Endothelial cell of umbilical vein (primary cell): ENCODE measurements at regions not wholly inside any gene's neighbourhood (a gene's known extent, or its start where the extent isn't known, plus 50 kb on each side); places are given as distances from the start of the nearest gene placed in this dataset.

Experiments used
- BruUV-seq: library from RNA; stranded (reverse); fragments of 400-500 nt; replicated peaks from 2 replicates; lab custom pipeline; 2021; lab: Mats Ljungman, UMichigan
- CTCF ChIA-PET: fragments of 300-600, 350-600 bp; sonication (Branson Sonifier 250); formaldehyde crosslinking; loops from one replicate; lab custom pipeline; 2021; ENCODE audit warnings: antibody characterized with exemption, inconsistent platforms; lab: Charles Lee
- POLR2A ChIA-PET: fragments of 300-600, 350-600 bp; sonication (Branson Sonifier 250); formaldehyde crosslinking; loops from one replicate; lab custom pipeline; 2021; ENCODE audit warnings: antibody characterized with exemption, inconsistent platforms; lab: Charles Lee
- DNase-seq: peaks from one replicate; pipeline ENCODE4 v3.0.0-alpha.2; 2011; ENCODE audit warnings: low read depth, low spot score
- FAIRE-seq: peaks from 2 replicates; lab custom pipeline; 2011; peaks lifted over from hg19 to GRCh38; lab: Jason Lieb, UNC
- H2AFZ ChIP-seq: 2 replicates; pipeline ENCODE4 v1.6.0; 2012; ENCODE audit warnings: low read depth, low read length, control low read depth, inconsistent platforms
- H3K27ac ChIP-seq: 2 replicates; pipeline ENCODE4 v1.5.1; 2011; ENCODE audit warnings: low read depth, mild to moderate bottlenecking, control low read depth, low read length, moderate library complexity; ENCODE audit not compliant: insufficient read depth
- H3K27me3 ChIP-seq, 2 experiments: 2 replicates each; pipeline versions ENCODE4 v1.6.0 to v1.6.1; 2011; ENCODE audit warnings: low read length in 2 of 2, mixed read lengths in 1 of 2; ENCODE audit not compliant: control insufficient read depth in 2 of 2, insufficient read depth in 2 of 2
- H3K36me3 ChIP-seq, 2 experiments: 2 replicates in 1 of 2; 3 replicates in 1 of 2; pipeline ENCODE4 v1.5.1; 2011; ENCODE audit warnings: low read length in 2 of 2, mild to moderate bottlenecking in 1 of 2, moderate library complexity in 1 of 2; ENCODE audit not compliant: control insufficient read depth in 2 of 2, insufficient read depth in 2 of 2; ENCODE audit errors: extremely low read depth in 1 of 2
- H3K4me1 ChIP-seq: 3 replicates; pipeline ENCODE4 v1.5.1; 2011; ENCODE audit warnings: mild to moderate bottlenecking, low read length; ENCODE audit not compliant: control insufficient read depth, insufficient read depth; ENCODE audit errors: extremely low read depth
- H3K4me2 ChIP-seq: 2 replicates; pipeline ENCODE4 v1.6.1; 2011; ENCODE audit warnings: low read length, control low read depth, mixed read lengths; ENCODE audit not compliant: insufficient read depth
- H3K4me3 ChIP-seq, 3 experiments: fragments of 200-600 bp in 1 of 3; sonication (generic), shearing (Covaris generic) in 1 of 3; replicated peaks in 1 of 3; 2 replicates each; pipeline ENCODE4 v1.5.1; 2011 to 2016; ENCODE audit warnings: control low read depth in 3 of 3, low read length in 3 of 3, mild to moderate bottlenecking in 2 of 3, inconsistent platforms in 1 of 3, low read depth in 1 of 3, moderate library complexity in 1 of 3; ENCODE audit not compliant: insufficient read depth in 1 of 3
- H3K79me2 ChIP-seq: 2 replicates; pipeline ENCODE4 v1.6.0; 2012; ENCODE audit warnings: low read length, inconsistent platforms; ENCODE audit not compliant: control insufficient read depth, insufficient read depth
- H3K9ac ChIP-seq: replicated peaks from 2 replicates; pipeline ENCODE3; 2011; ENCODE audit warnings: low read length, control low read depth; ENCODE audit not compliant: insufficient read depth; ENCODE audit errors: extremely low read depth
- H3K9me1 ChIP-seq: replicated peaks from 3 replicates; pipeline ENCODE4 v1.6.0; 2011; ENCODE audit warnings: mild to moderate bottlenecking, low read length; ENCODE audit not compliant: control insufficient read depth, insufficient read depth; ENCODE audit errors: extremely low read depth
- H3K9me3 ChIP-seq: replicated peaks from 2 replicates; pipeline ENCODE4 v1.5.1; 2012; ENCODE audit warnings: low read length, inconsistent platforms; ENCODE audit not compliant: control insufficient read depth, insufficient read depth
- H4K20me1 ChIP-seq: replicated peaks from 2 replicates; pipeline ENCODE3; 2011; ENCODE audit warnings: mild to moderate bottlenecking, low read length; ENCODE audit not compliant: control insufficient read depth, insufficient read depth; ENCODE audit errors: extremely low read depth
- CTCF ChIP-seq, 2 donors: IDR thresholded peaks; 1 replicate in 1 of 2; 2 replicates in 1 of 2; pipeline ENCODE4 v1.5.1; 2011; ENCODE audit warnings: low read length in 2 of 2, mild to moderate bottlenecking in 2 of 2, moderate library complexity in 2 of 2, control low read depth in 1 of 2, inconsistent platforms in 1 of 2, low read depth in 1 of 2; ENCODE audit not compliant: insufficient read depth in 1 of 2; ENCODE audit errors: extremely low read depth in 1 of 2
- EZH2 ChIP-seq: IDR thresholded peaks from 2 replicates; pipeline ENCODE4 v1.6.1; 2012; ENCODE audit warnings: borderline replicate concordance, low read depth, mild to moderate bottlenecking, moderate library complexity, low read length, inconsistent platforms; ENCODE audit not compliant: severe bottlenecking
- FOS ChIP-seq: IDR thresholded peaks from 2 replicates; pipeline ENCODE4 v1.6.1; 2011; ENCODE audit warnings: mild to moderate bottlenecking, low read length, moderate library complexity, borderline replicate concordance; ENCODE audit not compliant: insufficient read depth
- GATA2 ChIP-seq: IDR thresholded peaks from 2 replicates; pipeline ENCODE4 v1.7.0; 2011; ENCODE audit warnings: low read depth, mild to moderate bottlenecking, moderate library complexity, mixed read lengths, low read length; ENCODE audit not compliant: insufficient read length, insufficient read depth
- JUN ChIP-seq: IDR thresholded peaks from 2 replicates; pipeline ENCODE4 v1.6.1; 2011; ENCODE audit warnings: borderline replicate concordance, low read depth; ENCODE audit not compliant: insufficient read length, insufficient read depth
- MAX ChIP-seq: IDR thresholded peaks from 2 replicates; pipeline ENCODE4 v1.6.1; 2011; ENCODE audit not compliant: insufficient read depth, insufficient read length
- MYC ChIP-seq: IDR thresholded peaks from one replicate; pipeline ENCODE4 v1.6.1; 2011; ENCODE audit warnings: mild to moderate bottlenecking, low read depth, low read length
- POLR2A ChIP-seq: IDR thresholded peaks from 2 replicates; pipeline ENCODE4 v1.6.1; 2012; ENCODE audit warnings: low read depth, mild to moderate bottlenecking, control low read depth, low read length
- POLR2AphosphoS5 ChIP-seq: IDR thresholded peaks from 2 replicates; pipeline ENCODE4 v1.6.1; 2012; ENCODE audit warnings: low read depth, mild to moderate bottlenecking, control low read depth, low read length, moderate library complexity; ENCODE audit not compliant: insufficient read depth
- dilution Hi-C: fragments of 300-500 bp; cut with MboI; formaldehyde crosslinking; loops from one replicate; pipeline ENCODE4 v1.15.0; 2019; ENCODE audit warnings: low sequenced_read_pairs; ENCODE audit not compliant: extremely low pct_ligation_motif_present
- intact Hi-C: fragments of 100-400 bp; cut with micrococcal nuclease; formaldehyde crosslinking; loops from one replicate; pipeline ENCODE4 v1.10.0; 2022

GRCh38 chr1:55822891-55823290 is 607.7 kb upstream of the USP24 start:
- no peak for DNase-seq
- Histone ChIP-seq H3K36me3 (no peaks in the 10 kb centered on the region), H3K4me2 (no peak overlapping the region), H3K9me3 (no peaks in the 10 kb centered on the region), H3K79me2 (no peaks in the 10 kb centered on the region), H4K20me1 (no peaks in the 10 kb centered on the region), H3K27ac (no peak overlapping the region), H3K9ac (no peak overlapping the region), H3K9me1 (no peaks in the 10 kb centered on the region), H3K27me3 (no peaks in the 10 kb centered on the region), H2AFZ (no peak overlapping the region), H3K4me3 (no peak overlapping the region), H3K4me1 (no peaks in the 10 kb centered on the region)
- no peak for TF ChIP-seq JUN
- no peak for TF ChIP-seq MAX
- TF ChIP-seq EZH2, result no peak
- TF ChIP-seq CTCF (IDR thresholded peaks at IDR 0.05; ENCODE audit: extremely low read depth in 1 of 2, insufficient read depth in 1 of 2, low read depth in 1 of 2, low read length in 2 of 2), result no peak
- TF ChIP-seq MYC, result no peak
- no peak for TF ChIP-seq POLR2A
- no peak for TF ChIP-seq FOS
- no peak for TF ChIP-seq POLR2AphosphoS5
- no peak for TF ChIP-seq GATA2
- BruUV-seq, result no TSS peak
- no peak for FAIRE-seq
- dilution Hi-C loops, result no loop called here
- ChIA-PET POLR2A (no interaction called here), CTCF (no interaction called here)
- intact Hi-C loops, result no loop called here
